SU-DHL-6 (cell line): ENCODE measurements at regions not wholly inside any gene's neighbourhood (a gene's known extent, or its start where the extent isn't known, plus 50 kb on each side); places are given as distances from the start of the nearest gene placed in this dataset.

Experiments
- H2AFZ ChIP-seq: fragments of 200-600 bp; sonication (generic); 2 replicates; pipeline ENCODE4 v1.6.1; 2014; ENCODE audit warnings: low read depth, mild to moderate bottlenecking, moderate library complexity, mixed read lengths, antibody characterized with exemption, low read length; ENCODE audit not compliant: severe bottlenecking
- H3F3A ChIP-seq: fragments of 200-600 bp; shearing (Covaris generic); 2 replicates; pipeline ENCODE4 v1.6.0; 2016; ENCODE audit warnings: antibody characterized with exemption, mild to moderate bottlenecking; ENCODE audit not compliant: insufficient read depth
- H3K27ac ChIP-seq: fragments of 200-600 bp; sonication (generic); 2 replicates; pipeline ENCODE4 v1.5.1; 2016; ENCODE audit warnings: low read depth, mild to moderate bottlenecking, low read length, moderate library complexity, mixed read lengths
- H3K27me3 ChIP-seq: fragments of 200-600 bp; sonication (generic), shearing (Covaris generic); 2 replicates; pipeline ENCODE4 v1.6.0; 2014; ENCODE audit warnings: mild to moderate bottlenecking, low read length
- H3K36me3 ChIP-seq: fragments of 200-600 bp; sonication (generic); 2 replicates; pipeline ENCODE4 v1.6.1; 2014; ENCODE audit warnings: mild to moderate bottlenecking, low read length, mixed read lengths
- H3K4me2 ChIP-seq: fragments of 300-600, 200-600 bp; shearing (Covaris generic), sonication (generic); 2 replicates; pipeline ENCODE4 v1.6.0; 2014; ENCODE audit warnings: low read length, low read depth, mild to moderate bottlenecking; ENCODE audit not compliant: poor library complexity, severe bottlenecking
- H3K4me3 ChIP-seq: fragments of 200-600 bp; sonication (generic); 2 replicates; pipeline ENCODE4 v1.5.1; 2014; ENCODE audit warnings: antibody characterized with exemption, low read length, mild to moderate bottlenecking, mixed read lengths; ENCODE audit not compliant: insufficient read depth, poor library complexity, severe bottlenecking
- H3K79me2 ChIP-seq: fragments of 200-600 bp; sonication (generic); 2 replicates; pipeline ENCODE4 v1.6.1; 2014; ENCODE audit warnings: mild to moderate bottlenecking, low read length, moderate library complexity; ENCODE audit not compliant: insufficient read depth
- H3K9ac ChIP-seq: fragments of 200-600 bp; sonication (generic); 2 replicates; pipeline ENCODE4 v1.7.0; 2014; ENCODE audit warnings: mild to moderate bottlenecking, low read length
- H3K9me2 ChIP-seq: fragments of 200-600 bp; sonication (generic); replicated peaks from 2 replicates; pipeline ENCODE4 v1.6.1; 2014; ENCODE audit warnings: low read length; ENCODE audit not compliant: insufficient read depth
- H3K9me3 ChIP-seq: fragments of 200-600 bp; sonication (generic); 2 replicates; pipeline ENCODE4 v1.6.1; 2014; ENCODE audit warnings: low read length, mixed read lengths; ENCODE audit not compliant: insufficient read depth
- H4K20me1 ChIP-seq: fragments of 200-600 bp; sonication (generic); 2 replicates; pipeline ENCODE4 v1.6.1; 2014; ENCODE audit warnings: low read depth, mild to moderate bottlenecking, antibody characterized with exemption, low read length, moderate library complexity, mixed read lengths
- CTCF ChIP-seq: fragments of 200-600 bp; sonication (generic); IDR thresholded peaks from one replicate; pipeline ENCODE4 v1.5.1; 2017; ENCODE audit warnings: antibody characterized with exemption, mild to moderate bottlenecking, low read length, moderate library complexity; ENCODE audit not compliant: insufficient read depth, poor library complexity, severe bottlenecking
- EZH2phosphoT487 ChIP-seq: fragments of 200-600 bp; sonication (generic), shearing (Covaris generic); conservative IDR thresholded peaks from 2 replicates; pipeline ENCODE4 v1.6.1; 2018; ENCODE audit warnings: mild to moderate bottlenecking, antibody characterized with exemption, low read length, moderate library complexity, mixed read lengths

- H3K9me2 ChIP-seq: no peaks in the 10 kb centered on the region
- H3K9ac ChIP-seq: no peak overlapping the region
- TF ChIP-seq EZH2phosphoT487: no peak
- no peak for TF ChIP-seq CTCF
- no peaks in the 10 kb centered on the region for H3K36me3 ChIP-seq
- H3F3A ChIP-seq: no peaks in the 10 kb centered on the region
- no peak overlapping the region for H2AFZ ChIP-seq
- no peak overlapping the region for H3K4me2 ChIP-seq
- H3K27me3 ChIP-seq: no peaks in the 10 kb centered on the region
- no peak overlapping the region for H3K27ac ChIP-seq
- no peaks in the 10 kb centered on the region for H4K20me1 ChIP-seq
- H3K4me3 ChIP-seq: no peak overlapping the region
- no peaks in the 10 kb centered on the region for H3K9me3 ChIP-seq
- H3K79me2 ChIP-seq: no peaks in the 10 kb centered on the region
These were observed 330.5 kb downstream of the EPHA7 start for GRCh38 chr6:93088621-93089501.

GRCh38 chr6:93087606-93088005 is 331.8 kb downstream of the EPHA7 start:
- TF ChIP-seq EZH2phosphoT487 (no peak), CTCF (no peak)
- Histone ChIP-seq H3K27me3 (no peaks in the 10 kb centered on the region), H4K20me1 (no peaks in the 10 kb centered on the region), H3K9me3 (no peaks in the 10 kb centered on the region), H3K9ac (no peak overlapping the region), H3K9me2 (no peaks in the 10 kb centered on the region), H3K36me3 (no peaks in the 10 kb centered on the region), H3K4me2 (no peak overlapping the region), H2AFZ (no peak overlapping the region), H3K27ac (no peak overlapping the region), H3F3A (no peaks in the 10 kb centered on the region), H3K79me2 (no peaks in the 10 kb centered on the region), H3K4me3 (no peak overlapping the region)

GRCh38 chr6:93086351-93086750 is 333.0 kb downstream of the EPHA7 start:
- Histone ChIP-seq H3F3A (no peaks in the 10 kb centered on the region), H3K36me3 (no peaks in the 10 kb centered on the region), H3K9me3 (no peaks in the 10 kb centered on the region), H3K4me3 (no peak overlapping the region), H3K27me3 (no peaks in the 10 kb centered on the region), H3K27ac (no peak overlapping the region), H3K4me2 (no peak overlapping the region), H2AFZ (no peak overlapping the region), H3K9ac (no peak overlapping the region), H3K9me2 (no peaks in the 10 kb centered on the region), H3K79me2 (no peaks in the 10 kb centered on the region), H4K20me1 (no peaks in the 10 kb centered on the region)
- TF ChIP-seq CTCF: no peak
- TF ChIP-seq EZH2phosphoT487: no peak
